ENCODE measurements at regions not wholly inside any gene's neighbourhood (a gene's known extent, or its start where the extent isn't known, plus 50 kb on each side); places are given as distances from the start of the nearest gene placed in this dataset.

GRCh38 chr5:82562696-82563240, 284.6 kb upstream of the RPS23 start:
- no peaks in the 10 kb centered on the region for H3K36me3 ChIP-seq (ENCODE audit: control insufficient read depth in 4 of 4, insufficient read depth in 3 of 4, low read depth in 1 of 4, low read length in 3 of 4)
- 95% methylated on average over 6 of the region's 6 CpGs for WGBS
- H3K27ac ChIP-seq (ENCODE audit: low read depth in 1 of 2, low read length in 2 of 2) = no peak overlapping the region
- DNase-seq (ENCODE audit: low spot score) = no peak
- TF ChIP-seq ZBTB33 (IDR thresholded peaks at IDR 0.05) (no peak), CTCF (IDR thresholded peaks at IDR 0.05; ENCODE audit: low read depth, low read length, missing input control) (no peak), JUND (IDR thresholded peaks at IDR 0.05) (no peak), FOXA1 (IDR thresholded peaks at IDR 0.05) (no peak), EGR1 (IDR thresholded peaks at IDR 0.05; ENCODE audit: low read depth in 2 of 2) (no peak), NR2F2 (IDR thresholded peaks at IDR 0.05) (no peak), HNF4G (IDR thresholded peaks at IDR 0.05) (no peak), HNF4A (conservative IDR thresholded peaks at IDR 0.05) (no peak), GABPA (IDR thresholded peaks at IDR 0.05 in 1 of 2, conservative IDR thresholded peaks at IDR 0.05 in 1 of 2) (no peak), RAD21 (IDR thresholded peaks at IDR 0.05) (no peak), FOXA2 (IDR thresholded peaks at IDR 0.05) (no peak)
- H3K9me3 ChIP-seq (ENCODE audit: control insufficient read depth in 4 of 4, low read length in 3 of 4) = peaks cover 0 to 4% (median 0%) of the 10 kb centered on the region in 4 donors
- no peak overlapping the region for H3K4me3 ChIP-seq (ENCODE audit: low read depth in 1 of 3, low read length in 3 of 3)
- H3K4me1 ChIP-seq (ENCODE audit: control insufficient read depth in 4 of 4, insufficient read depth in 4 of 4, low read length in 3 of 4) = peaks cover 0 to 19% (median 13%) of the 10 kb centered on the region in 4 donors
- no peaks in the 10 kb centered on the region for H3K27me3 ChIP-seq (ENCODE audit: control insufficient read depth in 4 of 4, insufficient read depth in 4 of 4, low read length in 3 of 4)
- no peak overlapping the region for H3K9ac ChIP-seq (ENCODE audit: low read depth in 1 of 2, low read length in 2 of 2)

GRCh38 chr5:82561797-82562196, 283.6 kb upstream of the RPS23 start:
- WGBS = 90% methylated on average over 2 of the region's 2 CpGs
- TF ChIP-seq CTCF (IDR thresholded peaks at IDR 0.05; ENCODE audit: low read depth, low read length, missing input control) (no peak), FOXA1 (IDR thresholded peaks at IDR 0.05) (no peak), HNF4A (conservative IDR thresholded peaks at IDR 0.05) (no peak), TAF1 (conservative IDR thresholded peaks at IDR 0.05) (no peak), GABPA (IDR thresholded peaks at IDR 0.05 in 1 of 2, conservative IDR thresholded peaks at IDR 0.05 in 1 of 2) (no peak), RAD21 (IDR thresholded peaks at IDR 0.05) (no peak), MAX (IDR thresholded peaks at IDR 0.05) (no peak), RXRA (IDR thresholded peaks at IDR 0.05) (no peak), FOXA2 (IDR thresholded peaks at IDR 0.05) (no peak), SP1 (IDR thresholded peaks at IDR 0.05) (no peak), JUND (IDR thresholded peaks at IDR 0.05) (no peak), ZBTB33 (IDR thresholded peaks at IDR 0.05) (no peak), NR2F2 (IDR thresholded peaks at IDR 0.05) (no peak)
- H3K36me3 ChIP-seq (ENCODE audit: control insufficient read depth in 4 of 4, insufficient read depth in 3 of 4, low read depth in 1 of 4, low read length in 3 of 4) = no peaks in the 10 kb centered on the region
- DNase-seq (ENCODE audit: low spot score) = no peak
- peaks cover 0 to 4% (median 0%) of the 10 kb centered on the region in 4 donors for H3K9me3 ChIP-seq (ENCODE audit: control insufficient read depth in 4 of 4, low read length in 3 of 4)
- no peak overlapping the region for H3K27ac ChIP-seq (ENCODE audit: low read depth in 1 of 2, low read length in 2 of 2)
- H3K4me3 ChIP-seq (ENCODE audit: low read depth in 1 of 3, low read length in 3 of 3) = no peak overlapping the region
- no peaks in the 10 kb centered on the region for H3K27me3 ChIP-seq (ENCODE audit: control insufficient read depth in 4 of 4, insufficient read depth in 4 of 4, low read length in 3 of 4)
- no peak overlapping the region for H3K9ac ChIP-seq (ENCODE audit: low read depth in 1 of 2, low read length in 2 of 2)
- peaks cover 0 to 19% (median 13%) of the 10 kb centered on the region in 4 donors for H3K4me1 ChIP-seq (ENCODE audit: control insufficient read depth in 4 of 4, insufficient read depth in 4 of 4, low read length in 3 of 4)
